H1 (cell line): ENCODE measurements at regions not wholly inside any gene's neighbourhood (a gene's known extent, or its start where the extent isn't known, plus 50 kb on each side); places are given as distances from the start of the nearest gene placed in this dataset.

ENCODE experiments used
- RXRA ChIP-seq: IDR thresholded peaks from 2 replicates; pipeline ENCODE4 v1.6.1; 2011; ENCODE audit warnings: low read depth, mild to moderate bottlenecking, low read length, moderate library complexity; ENCODE audit not compliant: insufficient read depth
- TF ChIP-seq, protein P1 (sequence below), 3 experiments: IDR thresholded peaks; 1 replicate in 2 of 3; 2 replicates in 1 of 3; pipeline versions ENCODE4 v1.5.1 to v1.6.1; 2011; ENCODE audit warnings: low read length in 3 of 3, mild to moderate bottlenecking in 3 of 3, inconsistent platforms in 2 of 3, low read depth in 1 of 3, moderate library complexity in 1 of 3; ENCODE audit not compliant: insufficient read depth in 1 of 3; ENCODE audit errors: control extremely low read depth in 1 of 3

GRCh38 chr2:83221258-83221657, 1237.8 kb downstream of the SUCLG1 start:
- TF ChIP-seq, protein P1, sequence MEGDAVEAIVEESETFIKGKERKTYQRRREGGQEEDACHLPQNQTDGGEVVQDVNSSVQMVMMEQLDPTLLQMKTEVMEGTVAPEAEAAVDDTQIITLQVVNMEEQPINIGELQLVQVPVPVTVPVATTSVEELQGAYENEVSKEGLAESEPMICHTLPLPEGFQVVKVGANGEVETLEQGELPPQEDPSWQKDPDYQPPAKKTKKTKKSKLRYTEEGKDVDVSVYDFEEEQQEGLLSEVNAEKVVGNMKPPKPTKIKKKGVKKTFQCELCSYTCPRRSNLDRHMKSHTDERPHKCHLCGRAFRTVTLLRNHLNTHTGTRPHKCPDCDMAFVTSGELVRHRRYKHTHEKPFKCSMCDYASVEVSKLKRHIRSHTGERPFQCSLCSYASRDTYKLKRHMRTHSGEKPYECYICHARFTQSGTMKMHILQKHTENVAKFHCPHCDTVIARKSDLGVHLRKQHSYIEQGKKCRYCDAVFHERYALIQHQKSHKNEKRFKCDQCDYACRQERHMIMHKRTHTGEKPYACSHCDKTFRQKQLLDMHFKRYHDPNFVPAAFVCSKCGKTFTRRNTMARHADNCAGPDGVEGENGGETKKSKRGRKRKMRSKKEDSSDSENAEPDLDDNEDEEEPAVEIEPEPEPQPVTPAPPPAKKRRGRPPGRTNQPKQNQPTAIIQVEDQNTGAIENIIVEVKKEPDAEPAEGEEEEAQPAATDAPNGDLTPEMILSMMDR (IDR thresholded peaks at IDR 0.05; ENCODE audit: control extremely low read depth in 1 of 3, insufficient read depth in 1 of 3, low read depth in 1 of 3, low read length in 3 of 3), result no peak
- no peak for TF ChIP-seq RXRA
